Stimulated activated CD8-positive, alpha-beta memory T cell treated with anti-CD3 and anti-CD28 coated beads, Interleukin-15, amount 100 ng/mL, for 48 hours (primary cell): ENCODE measurements at regions not wholly inside any gene's neighbourhood (a gene's known extent, or its start where the extent isn't known, plus 50 kb on each side); places are given as distances from the start of the nearest gene placed in this dataset.

Experiments
- DNase-seq, 2 donors: peaks; one replicate each; pipeline ENCODE4 v3.0.0-alpha.2; 2020; ENCODE audit warnings: low read depth in 2 of 2

DNA sequence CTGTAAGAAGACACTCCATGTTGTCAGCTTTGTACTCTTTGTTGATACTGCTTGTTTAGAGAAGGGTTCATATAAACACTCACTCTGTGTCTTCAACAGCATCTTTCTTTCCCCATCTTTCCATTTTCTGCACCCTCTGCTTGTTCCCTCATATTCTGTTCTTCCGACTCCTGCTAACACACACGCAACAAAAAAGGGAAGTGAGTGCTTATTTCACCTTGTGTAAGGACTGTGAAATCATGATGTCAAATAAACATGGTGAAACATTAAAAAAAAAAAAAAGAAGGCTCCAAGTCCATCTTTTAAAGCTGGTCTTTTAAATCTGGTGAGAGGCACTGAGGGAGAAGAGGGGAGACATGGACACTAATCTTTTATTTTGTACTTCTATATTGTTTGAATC, 145.4 kb downstream of the RPAP3 start:
- no peak for DNase-seq

- DNase-seq: no peak
These were observed 147.0 kb downstream of the RPAP3 start for GRCh38 chr12:47558625-47559345.

- no peak for DNase-seq
These were observed 148.4 kb downstream of the RPAP3 start for GRCh38 chr12:47557386-47557785.

DNA sequence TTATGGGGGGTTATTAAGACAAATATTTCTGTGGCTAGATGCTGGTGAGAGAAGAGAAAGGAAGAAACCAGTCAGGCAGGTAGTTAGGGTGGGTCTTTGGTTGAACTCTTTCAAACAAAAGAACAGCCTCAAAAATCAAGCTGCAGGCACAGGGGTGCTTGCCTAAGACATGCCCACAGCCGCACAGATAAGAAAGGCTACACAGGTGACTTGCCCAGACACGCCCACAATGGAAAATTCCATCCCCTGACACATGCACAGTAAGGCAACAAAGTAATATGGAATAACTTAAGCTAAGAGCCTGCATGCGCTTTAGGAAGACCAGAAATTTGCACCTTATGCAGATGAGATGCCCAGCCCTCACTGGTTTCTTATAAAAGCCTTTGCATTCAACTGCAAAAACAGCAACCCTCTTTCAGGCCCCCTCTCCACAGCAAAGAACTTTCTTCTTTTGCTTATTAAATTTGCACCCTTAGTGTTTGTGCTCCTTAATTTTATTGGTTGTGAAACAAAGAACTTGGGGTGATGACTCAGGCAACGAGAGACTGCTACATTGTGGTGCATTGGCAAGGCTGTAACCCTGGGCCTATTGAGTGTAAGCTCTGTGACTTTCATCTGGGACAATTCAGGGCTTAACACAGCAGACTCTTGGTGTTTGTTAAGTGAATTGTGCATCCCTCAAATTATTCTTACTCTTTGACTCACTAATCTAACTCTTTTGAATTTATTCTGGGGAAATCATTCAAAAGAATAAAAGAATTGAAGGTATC, 149.4 kb downstream of the RPAP3 start:
- DNase-seq: no peak

DNA sequence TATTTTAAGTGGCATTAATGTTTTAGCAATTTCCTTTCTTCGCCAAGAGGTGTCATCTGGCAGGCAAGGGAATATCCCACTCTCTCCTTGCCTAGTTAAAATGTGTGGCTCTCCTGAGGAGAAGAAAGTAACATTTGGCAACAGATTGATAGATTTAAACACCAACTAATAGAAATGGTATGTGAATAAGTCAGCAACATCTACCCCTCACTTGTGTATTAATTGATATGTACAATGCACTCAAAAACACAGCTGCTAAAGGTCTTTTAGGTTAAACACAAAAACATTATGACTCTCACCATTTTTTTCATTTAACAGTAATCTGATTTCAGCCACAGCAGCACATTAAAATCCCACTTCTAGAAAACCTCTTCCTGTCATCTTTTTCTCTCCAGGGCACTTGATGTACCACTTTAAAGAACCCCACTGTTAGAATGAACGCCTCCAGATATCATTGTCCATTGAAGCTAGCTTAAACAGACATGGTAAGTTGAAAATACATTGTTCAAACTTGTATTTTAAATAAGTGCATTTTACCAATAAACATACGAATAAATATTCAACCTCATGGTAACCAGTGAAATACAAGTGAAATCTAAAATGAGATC, 151.7 kb downstream of the RPAP3 start:
- no peak for DNase-seq

GRCh38 chr12:47553266-47553665, 152.6 kb downstream of the RPAP3 start:
- no peak for DNase-seq

GRCh38 chr12:47551426-47551851, 154.4 kb downstream of the RPAP3 start:
- no peak for DNase-seq

- no peak for DNase-seq
These were observed 156.6 kb downstream of the RPAP3 start for GRCh38 chr12:47549258-47549657.

DNA sequence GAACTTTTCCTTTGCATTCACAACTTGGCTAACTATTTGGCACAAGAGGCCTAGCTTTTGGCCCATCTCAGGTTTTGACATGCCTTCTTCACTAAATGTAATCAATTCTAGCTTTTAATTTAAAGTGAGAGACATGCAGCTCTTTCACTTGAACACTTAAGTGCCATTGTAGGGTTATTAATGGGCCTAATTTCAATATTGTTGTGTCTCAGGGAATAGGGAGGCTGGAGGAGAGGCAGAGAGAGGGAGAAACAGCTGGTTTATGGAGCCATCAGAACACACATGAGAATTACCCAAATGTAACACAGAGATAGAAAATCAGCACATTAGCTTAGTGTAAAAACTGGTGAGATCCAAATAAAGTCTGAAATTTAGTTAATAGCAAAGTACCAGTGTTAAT, 157.4 kb downstream of the RPAP3 start:
- no peak for DNase-seq

DNA sequence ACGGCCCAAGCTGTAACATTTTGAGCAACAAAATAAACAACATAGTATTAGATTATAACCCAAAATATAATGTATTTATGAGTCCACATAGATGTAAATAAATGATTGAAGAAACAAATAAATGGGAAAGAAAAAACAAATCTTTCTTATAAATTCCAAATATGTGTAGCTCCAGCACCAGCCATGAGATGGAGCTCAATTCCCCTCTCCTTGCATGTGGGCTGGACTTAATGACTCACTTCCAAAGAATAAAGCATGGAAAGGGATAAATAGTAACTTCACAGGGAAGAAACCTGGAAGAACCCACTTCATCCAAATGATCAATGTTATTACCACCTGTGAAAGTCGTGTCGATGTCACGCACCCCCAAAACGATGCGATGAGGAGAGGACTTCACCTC, 158.8 kb downstream of the RPAP3 start:
- no peak for DNase-seq

DNA sequence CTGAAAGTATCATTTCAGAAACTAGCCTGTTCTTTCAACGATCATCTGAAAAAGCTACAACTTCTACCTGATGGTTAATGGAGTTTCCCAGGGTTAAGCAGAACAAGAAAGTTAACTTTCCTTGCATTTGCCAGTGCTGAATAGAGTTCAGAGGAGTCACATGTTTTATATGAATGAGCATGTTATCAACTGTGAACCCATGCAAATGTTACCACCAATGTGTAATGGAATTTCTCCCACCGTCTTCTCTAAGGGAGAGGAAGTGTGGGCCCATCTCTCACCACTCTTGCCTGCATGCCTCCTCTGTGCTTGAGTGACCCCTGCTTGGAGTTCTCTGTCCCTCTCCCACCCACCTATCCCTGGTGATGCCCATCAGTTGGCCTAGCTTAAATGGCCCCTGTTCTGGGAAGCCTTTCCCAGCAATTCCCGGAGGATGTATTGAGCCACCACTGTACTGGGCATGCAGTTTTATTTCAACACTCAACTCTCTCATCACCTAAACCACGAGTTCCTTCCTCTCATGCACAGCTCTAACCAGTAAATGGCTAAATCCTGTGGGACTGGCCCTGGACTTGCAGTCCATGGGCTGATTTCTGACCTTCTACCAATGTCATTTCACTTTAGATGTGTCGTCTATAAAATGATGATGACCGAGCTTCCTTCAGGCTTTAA, 159.8 kb downstream of the RPAP3 start:
- no peak for DNase-seq

GRCh38 chr12:47534695-47535094, 171.1 kb downstream of the RPAP3 start:
- no peak for DNase-seq

GRCh38 chr12:47530050-47530449, 175.8 kb downstream of the RPAP3 start:
- no peak for DNase-seq

GRCh38 chr12:47527816-47528215, 178.0 kb downstream of the RPAP3 start:
- no peak for DNase-seq

- no peak for DNase-seq
These were observed 185.8 kb downstream of the RPAP3 start for GRCh38 chr12:47520029-47520428.

DNA sequence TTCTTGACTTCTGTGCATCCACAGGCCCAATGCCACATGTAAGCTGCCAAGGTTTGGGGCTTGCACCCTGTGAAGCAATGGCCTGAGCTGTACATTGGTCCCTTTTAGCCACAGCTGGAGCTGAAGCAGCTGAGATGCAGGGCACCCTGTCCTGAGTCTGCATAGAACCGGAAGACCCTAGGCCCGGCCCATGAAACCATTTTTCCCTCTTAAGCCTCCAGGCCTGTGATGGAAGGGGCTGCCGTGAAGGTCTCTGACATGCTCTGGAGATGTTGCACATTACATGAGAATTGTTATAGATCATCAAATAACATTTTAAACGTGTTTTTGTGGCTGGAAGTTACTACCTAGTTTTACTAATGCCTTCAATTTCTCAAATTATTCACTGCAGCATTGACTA, 188.7 kb downstream of the RPAP3 start:
- DNase-seq: no peak

- no peak for DNase-seq
These were observed 196.4 kb downstream of the RPAP3 start for GRCh38 chr12:47509398-47509851.

GRCh38 chr12:47507221-47507620, 198.6 kb downstream of the RPAP3 start:
- no peak for DNase-seq

GRCh38 chr12:47504775-47505446, 200.9 kb downstream of the RPAP3 start:
- DNase-seq: no peak

DNA sequence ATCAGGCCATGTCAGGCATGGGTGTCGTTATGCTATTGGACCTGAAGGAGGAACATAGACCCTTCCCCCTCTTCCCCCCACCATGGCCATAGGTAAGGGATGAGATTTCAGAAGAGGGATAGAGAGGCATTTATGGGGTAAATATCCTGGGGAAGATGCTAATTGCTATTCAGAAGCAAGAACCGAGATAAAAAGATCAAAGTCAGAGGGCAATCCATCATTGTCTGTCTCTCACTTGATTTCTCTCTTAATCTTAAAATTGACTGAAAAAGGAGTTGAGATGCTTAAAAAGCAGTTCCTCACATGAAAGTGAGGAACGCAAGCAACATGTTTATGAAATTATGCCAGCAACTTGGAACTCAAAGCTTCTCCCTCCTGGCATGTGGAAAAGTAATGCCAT, 212.0 kb downstream of the RPAP3 start:
- no peak for DNase-seq

DNA sequence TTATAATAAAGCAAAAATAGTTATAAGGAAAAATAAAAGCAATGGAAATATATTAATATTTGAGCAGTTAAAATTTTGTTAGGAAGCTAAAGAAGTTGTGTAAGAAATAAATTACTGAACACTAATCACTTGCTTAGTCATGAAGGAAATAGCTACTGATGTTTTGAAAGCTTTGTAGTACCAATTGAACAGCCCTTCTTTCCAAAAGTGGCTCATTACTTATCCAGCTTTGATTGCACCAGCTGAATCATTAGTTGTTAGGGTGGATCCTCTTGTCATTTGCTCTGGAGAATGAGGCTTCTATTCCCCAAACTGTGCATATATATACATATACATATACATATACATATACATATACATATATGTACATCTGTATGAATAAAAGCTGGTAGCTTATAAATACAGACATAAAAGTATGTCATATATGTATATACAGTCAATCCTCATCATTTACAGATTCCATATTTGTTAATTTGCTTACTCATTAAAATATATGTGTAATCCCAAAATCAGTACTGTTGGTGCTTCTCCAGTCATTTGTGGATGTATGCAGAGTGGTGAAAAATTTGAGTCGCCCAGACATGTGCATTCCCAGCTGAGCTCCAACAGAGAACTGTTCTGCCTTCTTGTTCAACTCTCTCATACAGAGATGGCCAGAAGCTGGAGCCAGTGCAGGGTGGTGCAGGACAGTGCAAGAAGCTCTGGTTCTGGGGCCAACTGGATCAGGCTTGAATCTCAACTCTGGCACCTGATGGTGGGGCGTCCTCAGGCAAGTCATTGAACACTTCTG, 214.1 kb downstream of the RPAP3 start:
- DNase-seq: no peak
